GM18519 (cell line): ENCODE measurements at regions not wholly inside any gene's neighbourhood (a gene's known extent, or its start where the extent isn't known, plus 50 kb on each side); places are given as distances from the start of the nearest gene placed in this dataset.

Experiments used
- ATAC-seq: cut with Tn5 transposase; IDR thresholded peaks from one replicate; pipeline ENCODE4 v1.9.1; 2021; ENCODE audit warnings: mild to moderate bottlenecking, moderate library complexity; ENCODE audit not compliant: unreplicated experiment, low FRiP score

- no peak for ATAC-seq
Measured at GRCh38 chr13:107025991-107026390, 458.1 kb upstream of the ARGLU1 start.

GRCh38 chr13:107023335-107023734 is 455.4 kb upstream of the ARGLU1 start:
- no peak for ATAC-seq

DNA sequence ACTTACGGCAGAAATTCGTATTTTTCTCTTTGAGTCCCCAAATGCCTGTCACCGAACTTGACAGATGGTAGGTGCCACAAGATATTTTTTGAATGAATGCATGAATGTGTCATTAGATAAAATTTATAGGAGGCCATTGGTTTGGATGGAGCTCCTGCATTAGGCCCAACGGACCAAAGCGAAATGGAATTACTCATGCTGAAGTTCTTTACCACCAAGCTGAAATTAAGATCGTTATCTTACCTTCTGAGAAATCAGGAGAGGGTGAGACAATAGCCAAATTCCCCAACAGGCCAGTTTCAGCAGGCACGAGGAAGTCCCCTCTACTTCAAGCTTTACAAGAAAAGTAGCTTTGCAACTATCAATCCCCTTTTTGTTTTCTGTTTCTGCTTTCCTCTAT is 452.5 kb upstream of the ARGLU1 start:
- no peak for ATAC-seq

DNA sequence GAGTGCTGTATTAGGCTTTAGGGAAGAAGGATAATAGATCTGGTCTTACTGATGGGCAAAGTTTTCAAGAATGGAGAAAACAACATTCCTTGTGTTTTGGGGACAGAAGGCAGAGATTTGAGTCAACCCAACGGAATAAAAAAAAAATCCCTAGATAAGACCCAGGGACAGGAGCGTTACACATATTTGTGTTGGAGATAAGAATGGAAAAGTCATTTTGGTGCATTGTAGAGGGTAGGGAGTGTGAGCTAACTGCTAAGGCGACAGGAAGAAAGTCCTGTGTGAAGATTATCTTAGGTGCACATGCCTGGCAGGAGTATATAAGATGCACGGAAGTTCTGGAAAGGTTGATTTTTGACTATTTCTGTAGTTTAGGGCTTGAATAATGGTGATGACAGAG is 450.3 kb upstream of the ARGLU1 start:
- ATAC-seq, result no peak

DNA sequence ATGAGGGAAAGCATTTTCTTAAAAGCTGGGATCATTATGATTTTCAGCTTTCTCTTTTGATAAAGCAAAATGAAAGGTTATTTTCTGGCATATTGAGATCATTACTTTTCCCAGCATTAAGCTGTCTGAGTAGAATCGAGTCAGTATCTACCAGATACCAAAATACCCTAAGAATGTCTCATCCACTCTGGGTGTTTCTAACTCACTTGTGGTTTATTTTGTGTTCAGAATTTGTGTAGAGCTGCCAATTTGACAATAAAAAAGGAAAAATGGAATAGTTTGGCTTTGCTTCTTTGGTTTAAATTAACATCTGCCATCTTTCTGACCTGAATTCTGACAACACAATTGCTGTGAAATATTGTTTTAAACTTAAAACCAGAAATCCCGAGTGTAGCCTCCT is 438.7 kb upstream of the ARGLU1 start:
- ATAC-seq, result no peak

DNA sequence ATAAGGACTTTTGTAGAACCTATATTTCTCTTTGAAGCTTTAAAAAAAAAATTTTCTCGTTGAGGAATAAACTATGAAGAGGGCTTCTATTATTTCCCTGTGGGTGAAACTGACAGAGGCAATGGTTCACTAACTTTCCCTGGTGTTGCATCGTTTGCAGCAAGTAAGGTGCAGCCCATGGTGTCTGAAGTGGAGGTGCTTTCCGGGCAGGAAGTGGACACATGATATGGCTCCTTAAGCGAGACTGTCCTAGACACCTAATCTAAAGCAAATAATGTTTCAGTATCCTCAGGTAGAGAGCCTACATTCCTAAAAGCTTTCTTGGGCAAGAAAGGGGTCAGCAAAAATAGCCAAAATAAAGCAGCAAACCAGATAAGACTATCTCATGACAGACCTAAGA is 437.6 kb upstream of the ARGLU1 start:
- ATAC-seq, result no peak

DNA sequence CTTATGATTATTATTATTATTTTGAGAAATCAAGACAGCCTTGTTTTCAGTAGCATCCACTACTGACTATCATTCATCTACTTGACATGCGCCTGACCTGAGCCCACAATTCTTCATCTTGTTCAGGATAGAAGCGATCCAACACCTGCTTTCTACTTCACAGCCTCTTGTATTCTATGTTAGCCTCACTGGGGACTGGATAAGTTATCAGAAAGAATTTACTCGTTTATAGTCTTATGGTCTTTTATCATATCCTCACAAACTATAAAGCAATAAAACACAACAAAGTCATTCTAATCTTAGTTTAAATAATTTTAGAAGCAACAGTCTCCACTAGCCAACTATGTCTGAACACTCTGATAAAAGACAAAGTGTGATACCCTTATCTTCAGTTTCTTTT is 436.0 kb upstream of the ARGLU1 start:
- ATAC-seq, result no peak

DNA sequence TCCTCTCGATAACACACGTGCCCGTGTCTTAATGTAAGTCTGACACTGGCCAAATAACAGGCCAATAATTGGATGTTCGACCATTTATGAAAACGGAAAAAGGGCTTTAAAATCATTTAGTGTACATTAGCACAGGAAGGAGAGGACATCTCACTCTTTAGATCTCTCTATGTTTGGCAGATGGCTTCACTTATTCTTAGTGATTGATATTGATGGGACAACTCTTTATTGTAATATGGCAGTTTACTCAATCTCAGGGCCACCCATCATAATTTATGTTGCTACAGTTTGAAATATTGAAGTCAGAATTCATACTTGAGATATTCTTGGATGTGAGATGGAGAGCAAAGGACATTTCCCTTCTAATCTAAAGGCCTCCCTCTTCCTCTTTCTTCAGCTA is 430.7 kb upstream of the ARGLU1 start:
- no peak for ATAC-seq

DNA sequence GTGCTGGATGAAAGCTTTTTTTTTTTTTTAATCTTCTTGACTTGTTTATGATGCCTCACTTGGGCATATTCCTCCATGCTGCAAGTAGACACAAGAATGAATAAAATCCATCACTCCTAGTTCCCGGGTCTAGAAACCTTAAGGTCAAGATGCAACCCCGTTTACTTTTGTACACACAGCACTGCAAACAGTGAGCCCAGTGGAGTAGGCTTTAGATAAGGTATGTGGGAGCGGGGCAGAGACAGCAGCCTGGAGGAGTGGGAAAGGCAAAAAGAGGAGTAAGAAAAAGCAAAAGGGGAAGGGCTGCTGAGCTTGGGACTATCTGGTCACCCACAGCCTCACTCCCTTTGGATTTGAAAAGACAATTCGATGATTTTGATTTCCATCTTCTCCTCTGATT is 429.8 kb upstream of the ARGLU1 start:
- ATAC-seq, result no peak

DNA sequence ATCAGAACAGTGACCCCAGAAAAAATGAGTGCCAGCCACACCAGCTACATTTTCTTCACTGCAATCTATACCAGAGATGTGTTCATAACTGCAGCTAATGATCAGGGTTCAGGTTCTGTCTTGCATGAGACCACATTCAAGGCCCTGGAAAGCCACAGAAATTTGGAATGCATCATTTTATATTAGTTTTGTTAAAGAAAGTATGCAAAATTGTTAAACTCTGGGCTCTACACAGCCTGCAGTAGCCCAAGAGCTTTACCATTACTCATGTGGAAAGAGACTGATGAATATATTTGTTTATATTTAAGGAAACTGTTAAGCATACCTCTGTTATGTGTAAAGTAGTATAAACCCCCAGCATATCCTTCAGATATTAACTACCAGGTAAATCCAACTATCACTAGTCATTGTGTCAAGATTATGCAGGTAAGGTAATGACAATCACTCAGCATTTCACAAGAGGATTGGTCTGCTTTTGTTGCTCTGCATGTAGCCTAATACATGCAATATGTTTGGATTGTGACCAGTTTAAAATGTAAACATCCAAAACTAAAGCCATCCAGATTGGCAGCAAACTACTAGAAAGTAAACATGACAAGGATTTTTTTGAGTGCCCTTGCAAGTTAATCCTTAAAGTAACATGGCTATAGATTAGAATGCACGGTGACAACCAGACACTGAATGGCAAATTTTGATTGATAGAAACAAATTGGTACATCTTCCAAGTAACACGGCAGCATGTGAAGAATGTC is 429.1 kb upstream of the ARGLU1 start:
- ATAC-seq, result no peak

DNA sequence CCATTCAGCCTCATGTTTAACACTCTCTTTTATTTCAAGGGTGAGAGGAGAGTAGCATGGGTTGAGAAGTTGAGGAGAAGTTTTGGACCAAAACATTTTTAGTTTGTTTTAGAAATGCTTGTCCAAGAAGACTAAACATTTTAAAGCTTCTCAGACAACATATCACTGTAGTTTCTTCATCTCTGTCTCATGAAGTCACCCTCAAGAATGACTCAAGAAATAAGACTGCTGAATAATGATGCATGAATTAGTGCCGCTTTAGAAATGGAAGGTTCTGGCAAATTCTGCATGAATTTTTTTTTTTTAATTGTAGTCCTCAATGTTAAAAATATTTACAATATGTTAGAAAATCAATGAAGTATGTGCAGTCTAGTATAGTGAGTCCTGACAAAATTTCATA is 422.7 kb upstream of the ARGLU1 start:
- ATAC-seq, result no peak

DNA sequence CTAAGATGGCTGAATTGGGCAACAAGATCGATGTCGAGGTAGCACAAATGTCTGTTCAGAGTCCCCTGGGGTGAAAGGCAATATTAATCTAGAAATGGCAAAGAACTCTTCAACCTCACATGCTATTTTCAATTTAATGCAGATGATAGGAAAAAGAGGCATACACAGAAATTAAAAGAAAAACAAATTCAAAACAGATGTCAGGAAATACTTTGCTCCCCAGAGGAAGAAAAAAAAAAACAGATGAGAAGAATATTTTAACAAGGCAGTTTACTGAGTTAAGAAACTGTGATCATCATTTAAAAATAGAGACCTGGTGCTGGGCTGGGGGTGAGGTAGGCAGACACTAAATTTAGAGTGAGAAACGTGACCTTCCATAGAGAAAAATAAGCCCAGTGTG is 421.9 kb upstream of the ARGLU1 start:
- no peak for ATAC-seq

DNA sequence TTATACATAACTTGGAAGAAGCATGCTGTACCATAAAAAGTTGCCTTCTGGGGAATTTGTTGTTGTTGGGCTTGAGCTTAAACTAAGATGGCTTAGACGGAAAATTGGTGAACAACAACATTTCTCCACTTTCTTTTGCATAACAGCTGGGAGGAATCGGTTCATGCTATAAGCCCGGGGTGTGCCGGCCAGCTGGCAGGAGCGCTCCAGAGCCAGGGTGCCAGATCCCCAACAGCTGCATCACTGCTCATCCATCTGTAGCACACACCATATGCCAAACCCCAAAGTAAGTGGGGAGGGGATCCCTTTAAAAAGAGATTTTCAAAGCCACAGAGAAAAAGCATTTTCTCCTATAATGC is 419.5 kb upstream of the ARGLU1 start:
- no peak for ATAC-seq

DNA sequence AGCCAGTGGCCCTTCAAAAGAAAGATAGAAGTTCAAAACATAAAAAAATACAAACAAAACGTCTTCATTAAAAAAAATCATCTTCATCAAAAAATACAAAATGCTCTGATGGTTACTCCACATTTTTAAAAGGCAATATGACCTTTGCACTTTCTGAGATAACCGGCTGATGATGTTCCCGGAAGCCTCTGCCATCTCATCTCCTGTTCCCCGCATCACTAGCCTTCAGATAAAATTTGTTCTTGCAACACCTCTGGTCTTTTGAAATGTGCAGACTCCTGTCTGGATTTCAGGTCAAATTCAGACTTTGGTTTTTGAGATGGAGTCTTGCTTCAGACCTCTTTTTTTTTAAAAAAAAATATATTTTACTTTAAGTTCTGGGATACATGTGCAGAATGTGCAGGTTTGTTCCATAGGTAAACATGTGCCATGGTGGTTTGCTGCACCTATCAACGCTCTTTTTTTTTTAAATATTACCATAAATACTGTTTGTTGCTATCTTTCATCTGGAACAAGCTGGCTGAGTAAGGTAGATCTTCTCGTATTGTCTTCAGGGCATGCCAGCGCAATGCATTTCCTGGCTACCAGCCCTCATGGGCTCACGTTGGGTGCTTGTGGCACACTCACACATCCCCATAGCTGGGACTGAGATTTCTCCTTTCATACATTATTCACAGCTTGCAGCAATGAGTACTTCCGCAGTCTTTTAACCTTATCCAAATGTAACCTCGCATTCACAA is 418.9 kb upstream of the ARGLU1 start:
- ATAC-seq, result no peak

DNA sequence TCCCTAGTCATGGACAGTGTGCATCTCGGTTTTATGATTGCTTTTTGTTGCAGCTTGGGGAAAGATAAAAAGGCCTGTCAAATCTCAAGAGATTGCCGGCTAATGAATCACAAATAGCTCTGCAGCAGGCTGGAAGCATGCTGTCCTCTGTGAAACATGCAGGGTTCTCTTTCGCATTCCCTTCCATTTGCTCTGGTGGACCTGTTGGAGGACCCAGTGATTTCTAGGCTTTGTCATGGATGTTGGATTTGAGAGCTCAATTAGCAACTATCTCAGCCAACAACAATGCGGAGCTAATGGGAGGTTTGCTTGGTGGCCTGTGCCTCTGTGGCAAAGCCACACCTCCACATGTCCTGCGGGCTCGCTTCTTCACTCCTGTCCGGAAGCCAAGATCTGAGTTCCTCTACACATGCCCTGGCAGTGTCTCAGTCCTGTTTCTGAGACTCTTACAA is 418.1 kb upstream of the ARGLU1 start:
- ATAC-seq, result no peak

DNA sequence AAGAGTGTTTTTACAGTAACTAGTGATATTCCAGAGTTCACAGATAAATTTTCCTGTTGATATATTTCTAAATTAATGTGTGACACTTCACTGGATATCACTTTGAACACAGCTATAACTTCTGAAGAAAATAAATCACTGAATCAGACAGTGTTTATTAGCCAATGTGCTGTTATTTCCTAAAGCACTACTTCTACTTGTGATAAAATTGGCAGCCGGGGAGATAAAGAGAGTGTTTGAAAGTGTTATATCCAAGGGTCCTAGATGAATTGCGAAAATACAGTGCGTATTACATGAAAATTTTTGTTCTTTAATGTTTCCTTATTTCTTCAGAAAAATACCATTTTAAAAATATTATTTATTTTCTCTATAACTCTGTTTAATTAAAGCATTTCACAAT is 417.5 kb upstream of the ARGLU1 start:
- no peak for ATAC-seq

DNA sequence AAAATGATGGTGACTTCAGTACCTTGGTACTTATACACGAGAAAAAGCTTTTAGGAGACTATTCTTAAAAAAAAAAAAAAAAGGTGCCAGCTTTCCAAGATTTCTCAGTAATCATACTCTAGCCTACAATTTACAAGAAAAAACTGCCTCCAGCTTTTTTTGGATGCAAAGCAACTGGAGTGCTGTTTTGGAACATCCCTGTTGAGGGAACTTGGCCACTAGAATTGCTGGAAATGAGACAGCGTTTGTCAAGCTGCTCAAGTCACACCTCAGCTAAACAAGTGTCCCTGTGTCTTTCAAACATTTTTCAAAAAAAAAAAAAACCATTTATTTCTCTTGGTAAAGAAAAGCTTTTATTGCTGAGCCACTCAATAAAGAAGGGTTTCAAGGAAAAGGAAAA is 413.1 kb upstream of the ARGLU1 start:
- ATAC-seq, result no peak

DNA sequence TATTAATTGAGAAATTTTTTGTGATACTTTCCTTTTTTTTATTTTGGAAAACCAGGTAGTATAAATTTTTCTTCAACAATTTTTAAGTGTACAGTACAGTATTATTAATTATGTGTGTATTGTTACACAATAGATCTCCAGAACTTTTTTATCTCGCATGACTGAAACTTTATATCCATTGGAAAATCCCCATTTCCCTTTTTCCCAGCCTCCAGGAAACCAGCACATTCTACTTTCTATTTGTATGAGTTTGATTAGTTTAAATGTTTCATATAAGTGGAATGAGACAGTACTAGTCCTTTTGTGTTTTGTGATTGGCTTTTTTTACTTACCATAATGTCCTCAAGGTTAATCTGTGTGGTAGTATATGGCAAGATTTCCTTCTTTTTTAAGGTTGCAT is 399.5 kb upstream of the ARGLU1 start:
- no peak for ATAC-seq

DNA sequence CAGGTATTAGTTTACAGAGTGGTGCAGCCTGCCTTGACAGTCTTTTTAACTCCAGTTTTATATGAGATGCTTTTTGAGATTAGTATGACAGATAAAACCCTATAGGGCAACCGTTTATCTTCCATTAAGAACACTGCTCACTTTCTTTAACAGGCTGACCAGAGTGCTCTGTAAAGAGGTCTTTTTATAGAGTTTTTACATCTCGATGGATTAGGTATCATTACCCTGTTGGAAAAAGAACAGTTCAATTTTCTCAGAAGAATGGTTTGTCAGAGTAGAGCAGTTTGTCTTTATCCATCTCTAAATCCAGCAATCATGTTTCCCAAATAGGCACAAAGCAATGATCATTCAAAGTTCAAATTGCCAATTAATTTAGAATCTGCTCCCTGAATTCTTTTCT is 395.2 kb upstream of the ARGLU1 start:
- ATAC-seq, result no peak

GRCh38 chr13:106961651-106962050 is 393.7 kb upstream of the ARGLU1 start:
- ATAC-seq, result no peak

- ATAC-seq, result no peak
Measured at GRCh38 chr13:106961216-106961615, 393.3 kb upstream of the ARGLU1 start.

GRCh38 chr13:106958621-106959048 is 390.7 kb upstream of the ARGLU1 start:
- no peak for ATAC-seq
